Natural killer cell treated with Interleukin-12 subunit alpha and Interleukin-12 subunit beta and Interleukin-15 and Interleukin-18, amount 100 ng/mL, for 72 hours (primary cell): ENCODE measurements at regions not wholly inside any gene's neighbourhood (a gene's known extent, or its start where the extent isn't known, plus 50 kb on each side); places are given as distances from the start of the nearest gene placed in this dataset.

Source experiments
- ATAC-seq, 2 donors: fragments of 150-1000 bp; cut with Tn5 transposase in 1 of 2; sonication (Bioruptor Pico), chemical (Tn5 transposase) in 1 of 2; 2 replicates each; pipeline ENCODE4 v1.10.0; 2021
- DNase-seq: peaks from one replicate; pipeline ENCODE4 v3.0.0; 2022; ENCODE audit warnings: low spot score
- H3K27ac Mint-ChIP-seq, 2 donors: 1 replicate in 1 of 2; 2 replicates in 1 of 2; pipeline ENCODE4 v1.8.0; 2022; ENCODE audit warnings: mixed read lengths in 2 of 2, mild to moderate bottlenecking in 1 of 2, moderate library complexity in 1 of 2
- H3K27me3 Mint-ChIP-seq, 2 donors: 1 replicate in 1 of 2; 2 replicates in 1 of 2; pipeline ENCODE4 v1.8.0; 2022; ENCODE audit warnings: mixed read lengths in 2 of 2
- H3K36me3 Mint-ChIP-seq: one replicate; pipeline ENCODE4 v1.8.0; 2022; ENCODE audit warnings: mixed read lengths
- H3K4me1 Mint-ChIP-seq, 2 donors: 1 replicate in 1 of 2; 2 replicates in 1 of 2; pipeline ENCODE4 v1.8.0; 2022; ENCODE audit warnings: low read depth in 2 of 2, mixed read lengths in 2 of 2, mild to moderate bottlenecking in 1 of 2
- H3K4me3 Mint-ChIP-seq: one replicate; pipeline ENCODE4 v1.8.0; 2022; ENCODE audit warnings: mixed read lengths
- H3K9me3 Mint-ChIP-seq: 2 replicates; pipeline ENCODE4 v1.8.0; 2022; ENCODE audit warnings: mixed read lengths

- Mint-ChIP-seq H3K27ac (no peak overlapping the region), H3K4me1 (no peaks in the 10 kb centered on the region), H3K9me3 (no peaks in the 10 kb centered on the region), H3K4me3 (no peak overlapping the region), H3K36me3 (no peaks in the 10 kb centered on the region), H3K27me3 (peaks cover 21 to 23% of the 10 kb centered on the region in 2 donors)
- peak in 1 of 2 donors; percentile 21 for ATAC-seq
- DNase-seq, result no peak
These were observed 121.5 kb downstream of the CHST1 start for GRCh38 chr11:45543808-45544422.

GRCh38 chr11:45543081-45543480 lies 122.3 kb downstream of the CHST1 start:
- no peaks in the 10 kb centered on the region for H3K9me3 Mint-ChIP-seq
- no peak overlapping the region for H3K4me3 Mint-ChIP-seq
- no peaks in the 10 kb centered on the region for H3K4me1 Mint-ChIP-seq
- peaks cover 21 to 23% of the 10 kb centered on the region in 2 donors for H3K27me3 Mint-ChIP-seq
- no peak overlapping the region for H3K27ac Mint-ChIP-seq
- no peaks in the 10 kb centered on the region for H3K36me3 Mint-ChIP-seq
- DNase-seq (no peak), ATAC-seq (no peak)

- H3K27ac Mint-ChIP-seq, result no peak overlapping the region
- peaks cover 14 to 27% of the 10 kb centered on the region in 2 donors for H3K27me3 Mint-ChIP-seq
- DNase-seq (no peak), ATAC-seq (no peak)
- no peaks in the 10 kb centered on the region for H3K36me3 Mint-ChIP-seq
- H3K4me1 Mint-ChIP-seq, result no peaks in the 10 kb centered on the region
- no peak overlapping the region for H3K4me3 Mint-ChIP-seq
- no peaks in the 10 kb centered on the region for H3K9me3 Mint-ChIP-seq
These were observed 123.6 kb downstream of the CHST1 start for GRCh38 chr11:45541693-45542434.

- DNase-seq, result no peak
These were observed 126.5 kb downstream of the CHST1 start for GRCh38 chr11:45538939-45539338.

GRCh38 chr11:45538363-45538762 lies 127.1 kb downstream of the CHST1 start:
- H3K27me3 Mint-ChIP-seq, result peaks cover 20 to 27% of the 10 kb centered on the region in 2 donors
- no peaks in the 10 kb centered on the region for H3K36me3 Mint-ChIP-seq

More at GRCh38 chr11:45538939-45539338, 126.5 kb downstream of the CHST1 start:
- Mint-ChIP-seq H3K27me3 (peaks cover 20 to 29% of the 10 kb centered on the region in 2 donors), H3K27ac (no peak overlapping the region), H3K4me1 (no peaks in the 10 kb centered on the region), H3K9me3 (no peaks in the 10 kb centered on the region), H3K4me3 (no peak overlapping the region), H3K36me3 (no peaks in the 10 kb centered on the region)
- ATAC-seq, result no peak

GRCh38 chr11:45537614-45538013 lies 127.8 kb downstream of the CHST1 start:
- no peak for ATAC-seq
- Mint-ChIP-seq H3K27ac (no peak overlapping the region), H3K36me3 (no peaks in the 10 kb centered on the region), H3K4me1 (no peaks in the 10 kb centered on the region), H3K9me3 (no peaks in the 10 kb centered on the region), H3K27me3 (peaks cover 20 to 25% of the 10 kb centered on the region in 2 donors), H3K4me3 (no peak overlapping the region)
- DNase-seq, result no peak

More at GRCh38 chr11:45538363-45538762, 127.1 kb downstream of the CHST1 start:
- H3K4me1 Mint-ChIP-seq, result no peaks in the 10 kb centered on the region
- ATAC-seq (peak in 1 of 2 donors; percentile 26), DNase-seq (no peak)
- H3K27ac Mint-ChIP-seq, result no peak overlapping the region
- H3K9me3 Mint-ChIP-seq, result no peaks in the 10 kb centered on the region
- no peak overlapping the region for H3K4me3 Mint-ChIP-seq

- DNase-seq (no peak), ATAC-seq (no peak)
- Mint-ChIP-seq H3K27me3 (peaks cover 16 to 20% of the 10 kb centered on the region in 2 donors), H3K27ac (no peak overlapping the region), H3K4me3 (no peak overlapping the region), H3K36me3 (no peaks in the 10 kb centered on the region), H3K4me1 (no peaks in the 10 kb centered on the region), H3K9me3 (no peaks in the 10 kb centered on the region)
These were observed 130.4 kb downstream of the CHST1 start for GRCh38 chr11:45535033-45535432.

GRCh38 chr11:45534132-45534531 lies 131.3 kb downstream of the CHST1 start:
- H3K36me3 Mint-ChIP-seq, result no peaks in the 10 kb centered on the region
- ATAC-seq, result no peak
- no peak overlapping the region for H3K4me3 Mint-ChIP-seq
- H3K27me3 Mint-ChIP-seq, result peaks cover 15 to 20% of the 10 kb centered on the region in 2 donors
- H3K4me1 Mint-ChIP-seq, result no peaks in the 10 kb centered on the region
- no peak for DNase-seq
- no peaks in the 10 kb centered on the region for H3K9me3 Mint-ChIP-seq
- no peak overlapping the region for H3K27ac Mint-ChIP-seq

- H3K4me3 Mint-ChIP-seq, result no peak overlapping the region
- no peak overlapping the region for H3K27ac Mint-ChIP-seq
- no peaks in the 10 kb centered on the region for H3K9me3 Mint-ChIP-seq
- H3K27me3 Mint-ChIP-seq, result peaks cover 13 to 20% of the 10 kb centered on the region in 2 donors
- DNase-seq, result no peak
- ATAC-seq, result no peak
- no peaks in the 10 kb centered on the region for H3K36me3 Mint-ChIP-seq
- H3K4me1 Mint-ChIP-seq, result no peaks in the 10 kb centered on the region
These were observed 132.9 kb downstream of the CHST1 start for GRCh38 chr11:45532546-45532945.

- Mint-ChIP-seq H3K4me1 (no peaks in the 10 kb centered on the region), H3K9me3 (no peaks in the 10 kb centered on the region), H3K27me3 (peaks cover 3 to 8% of the 10 kb centered on the region in 2 donors), H3K36me3 (no peaks in the 10 kb centered on the region), H3K27ac (no peak overlapping the region), H3K4me3 (no peak overlapping the region)
- no peak for DNase-seq
- ATAC-seq, result no peak
These were observed 134.6 kb downstream of the CHST1 start for GRCh38 chr11:45530776-45531175.

- peaks cover 2% of the 10 kb centered on the region in 2 donors for H3K27me3 Mint-ChIP-seq
- ATAC-seq, result no peak
- no peak overlapping the region for H3K4me3 Mint-ChIP-seq
- no peak overlapping the region for H3K27ac Mint-ChIP-seq
- H3K4me1 Mint-ChIP-seq, result no peaks in the 10 kb centered on the region
- H3K36me3 Mint-ChIP-seq, result no peaks in the 10 kb centered on the region
- no peak for DNase-seq
- H3K9me3 Mint-ChIP-seq, result no peaks in the 10 kb centered on the region
These were observed 135.3 kb downstream of the CHST1 start for GRCh38 chr11:45530111-45530510.

GRCh38 chr11:45528435-45528834 lies 137.0 kb downstream of the CHST1 start:
- Mint-ChIP-seq H3K9me3 (no peaks in the 10 kb centered on the region), H3K4me1 (no peaks in the 10 kb centered on the region), H3K27me3 (peaks cover 6 to 7% of the 10 kb centered on the region in 2 donors), H3K27ac (no peak overlapping the region), H3K4me3 (peak overlapping the region; percentile 20), H3K36me3 (no peaks in the 10 kb centered on the region)
- DNase-seq, result no peak
- ATAC-seq, result no peak

GRCh38 chr11:45527898-45528297 lies 137.5 kb downstream of the CHST1 start:
- Mint-ChIP-seq H3K4me1 (no peaks in the 10 kb centered on the region), H3K27me3 (peaks cover 6 to 7% of the 10 kb centered on the region in 2 donors), H3K9me3 (no peaks in the 10 kb centered on the region), H3K27ac (no peak overlapping the region), H3K36me3 (no peaks in the 10 kb centered on the region), H3K4me3 (peak overlapping the region; percentile 20)
- DNase-seq, result no peak
- ATAC-seq, result peak in 1 of 2 donors; percentile 61

- H3K27me3 Mint-ChIP-seq, result peaks cover 7 to 20% of the 10 kb centered on the region in 2 donors
- no peaks in the 10 kb centered on the region for H3K9me3 Mint-ChIP-seq
- no peak for ATAC-seq
- H3K27ac Mint-ChIP-seq, result no peak overlapping the region
- no peaks in the 10 kb centered on the region for H3K4me1 Mint-ChIP-seq
- H3K4me3 Mint-ChIP-seq, result no peak overlapping the region
- no peaks in the 10 kb centered on the region for H3K36me3 Mint-ChIP-seq
- no peak for DNase-seq
These were observed 140.0 kb downstream of the CHST1 start for GRCh38 chr11:45525393-45525792.
